ENCODE measurements at regions not wholly inside any gene's neighbourhood (a gene's known extent, or its start where the extent isn't known, plus 50 kb on each side); places are given as distances from the start of the nearest gene placed in this dataset.
"Not testable (repeated sequence)": the region's sequence is repeated elsewhere in the genome, so short reads cannot be mapped to it uniquely, and the experiment has no call there.

DNA sequence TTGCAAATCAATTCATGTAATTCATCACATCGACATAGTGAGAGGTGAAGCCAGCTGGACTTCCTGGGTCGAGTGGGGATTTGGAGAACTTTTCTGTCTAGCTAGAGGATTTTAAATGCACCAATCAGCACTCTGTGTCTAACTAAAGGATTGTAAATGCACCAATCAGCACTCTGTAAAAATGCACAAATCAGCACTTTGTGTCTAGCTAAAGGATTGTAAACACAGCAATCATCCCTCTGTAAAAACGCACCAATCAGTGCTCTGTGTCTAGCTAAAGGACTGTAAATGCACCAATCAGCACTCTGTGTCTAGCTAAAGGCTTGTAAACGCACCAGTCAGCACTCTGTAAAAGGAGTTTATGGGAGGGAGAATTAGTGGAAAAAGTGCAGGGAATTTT is 454.0 kb upstream of the GRM7 start:
- not testable (repeated sequence) for H3K27me3 ChIP-seq (ENCODE audit: control insufficient read depth, insufficient read depth, low read length)

DNA sequence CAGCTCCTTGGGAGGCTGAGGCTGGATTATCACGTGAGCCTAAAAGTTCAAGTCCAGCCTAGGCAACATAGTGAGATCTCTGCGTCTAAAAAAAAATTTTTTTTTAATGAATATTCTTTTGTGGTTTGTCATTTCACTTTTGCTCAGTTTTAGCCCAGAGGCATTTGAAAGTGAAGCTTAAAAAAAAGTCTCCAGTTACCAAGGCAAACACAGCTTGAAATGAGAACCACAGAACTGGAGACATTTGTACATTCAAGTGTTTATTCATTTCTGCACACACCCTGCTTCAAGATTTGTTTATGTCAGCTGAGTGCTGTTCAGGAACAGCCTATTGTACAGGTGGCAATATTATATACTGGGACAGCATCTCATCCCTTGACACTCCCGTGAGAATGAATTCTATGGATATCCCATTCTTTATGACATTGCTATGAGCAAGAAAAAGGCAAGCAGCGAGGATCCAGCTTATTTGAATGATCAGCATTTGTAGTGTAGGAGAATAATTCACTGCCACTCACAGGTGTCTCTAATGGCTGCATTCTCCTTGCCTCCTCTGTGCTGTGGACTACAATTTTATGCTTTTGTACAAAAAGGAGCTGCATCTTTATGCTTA is 444.8 kb upstream of the GRM7 start:
- Histone ChIP-seq H3K4me1 (ENCODE audit: control insufficient read depth, insufficient read depth, low read length) (no peaks in the 10 kb centered on the region), H3K9ac (ENCODE audit: low read length) (no peak overlapping the region), H3K36me3 (ENCODE audit: control insufficient read depth, insufficient read depth, low read length) (no peaks in the 10 kb centered on the region), H3K27me3 (ENCODE audit: control insufficient read depth, insufficient read depth, low read length) (no peaks in the 10 kb centered on the region), H3K4me3 (ENCODE audit: low read length) (no peak overlapping the region), H3K9me3 (ENCODE audit: control insufficient read depth, low read length) (no peaks in the 10 kb centered on the region)

More for the DNA sequence above, 454.0 kb upstream of the GRM7 start:
- H3K9ac ChIP-seq (ENCODE audit: low read length); H3K4me1 ChIP-seq (ENCODE audit: control insufficient read depth, insufficient read depth, low read length); H3K36me3 ChIP-seq (ENCODE audit: control insufficient read depth, insufficient read depth, low read length); H3K9me3 ChIP-seq (ENCODE audit: control insufficient read depth, low read length); H3K4me3 ChIP-seq (ENCODE audit: low read length): not testable (repeated sequence)

DNA sequence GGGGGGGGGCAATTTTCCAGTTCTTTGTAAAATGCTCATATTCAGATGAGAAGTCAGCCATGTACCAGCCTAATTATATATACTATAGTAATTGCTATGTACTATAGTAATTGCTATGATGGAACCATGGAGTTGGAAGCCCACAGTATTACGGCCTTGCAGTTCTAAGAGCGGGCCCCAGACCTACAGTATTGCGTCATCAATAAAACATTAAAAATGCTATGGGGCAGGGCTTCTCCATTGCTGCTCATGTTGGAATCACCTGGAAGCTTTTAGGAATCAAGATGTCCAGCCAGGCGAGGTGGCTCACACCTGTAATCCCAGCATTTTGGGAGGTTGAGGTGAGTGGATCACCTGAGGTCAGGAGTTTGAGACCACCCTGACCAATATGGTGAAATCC is 443.7 kb upstream of the GRM7 start:
- H3K9me3 ChIP-seq (ENCODE audit: control insufficient read depth, low read length), result no peaks in the 10 kb centered on the region
- no peak overlapping the region for H3K4me3 ChIP-seq (ENCODE audit: low read length)
- no peaks in the 10 kb centered on the region for H3K36me3 ChIP-seq (ENCODE audit: control insufficient read depth, insufficient read depth, low read length)
- H3K27me3 ChIP-seq (ENCODE audit: control insufficient read depth, insufficient read depth, low read length), result no peaks in the 10 kb centered on the region
- no peaks in the 10 kb centered on the region for H3K4me1 ChIP-seq (ENCODE audit: control insufficient read depth, insufficient read depth, low read length)
- no peak overlapping the region for H3K9ac ChIP-seq (ENCODE audit: low read length)

DNA sequence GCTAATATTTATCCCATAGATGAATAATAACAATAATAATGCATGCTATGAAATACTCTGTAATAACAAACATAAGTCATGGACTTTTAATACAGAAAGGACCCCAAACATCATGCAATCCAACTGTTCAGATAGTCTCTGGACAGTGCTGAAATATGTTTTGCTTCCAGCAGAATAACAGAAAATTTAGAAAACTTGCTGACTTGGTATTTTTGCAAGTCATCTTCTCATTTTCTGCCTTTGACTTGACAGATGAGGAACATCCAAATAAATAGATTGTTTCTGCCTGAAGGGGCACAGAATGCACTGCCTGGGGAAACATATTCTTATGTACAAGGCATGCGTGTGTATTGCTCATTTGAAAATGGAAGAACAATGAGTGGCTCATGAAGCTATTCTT is 442.4 kb upstream of the GRM7 start:
- H3K9ac ChIP-seq (ENCODE audit: low read length), result no peak overlapping the region
- no peaks in the 10 kb centered on the region for H3K27me3 ChIP-seq (ENCODE audit: control insufficient read depth, insufficient read depth, low read length)
- no peaks in the 10 kb centered on the region for H3K36me3 ChIP-seq (ENCODE audit: control insufficient read depth, insufficient read depth, low read length)
- no peaks in the 10 kb centered on the region for H3K9me3 ChIP-seq (ENCODE audit: control insufficient read depth, low read length)
- no peak overlapping the region for H3K4me3 ChIP-seq (ENCODE audit: low read length)
- no peaks in the 10 kb centered on the region for H3K4me1 ChIP-seq (ENCODE audit: control insufficient read depth, insufficient read depth, low read length)

DNA sequence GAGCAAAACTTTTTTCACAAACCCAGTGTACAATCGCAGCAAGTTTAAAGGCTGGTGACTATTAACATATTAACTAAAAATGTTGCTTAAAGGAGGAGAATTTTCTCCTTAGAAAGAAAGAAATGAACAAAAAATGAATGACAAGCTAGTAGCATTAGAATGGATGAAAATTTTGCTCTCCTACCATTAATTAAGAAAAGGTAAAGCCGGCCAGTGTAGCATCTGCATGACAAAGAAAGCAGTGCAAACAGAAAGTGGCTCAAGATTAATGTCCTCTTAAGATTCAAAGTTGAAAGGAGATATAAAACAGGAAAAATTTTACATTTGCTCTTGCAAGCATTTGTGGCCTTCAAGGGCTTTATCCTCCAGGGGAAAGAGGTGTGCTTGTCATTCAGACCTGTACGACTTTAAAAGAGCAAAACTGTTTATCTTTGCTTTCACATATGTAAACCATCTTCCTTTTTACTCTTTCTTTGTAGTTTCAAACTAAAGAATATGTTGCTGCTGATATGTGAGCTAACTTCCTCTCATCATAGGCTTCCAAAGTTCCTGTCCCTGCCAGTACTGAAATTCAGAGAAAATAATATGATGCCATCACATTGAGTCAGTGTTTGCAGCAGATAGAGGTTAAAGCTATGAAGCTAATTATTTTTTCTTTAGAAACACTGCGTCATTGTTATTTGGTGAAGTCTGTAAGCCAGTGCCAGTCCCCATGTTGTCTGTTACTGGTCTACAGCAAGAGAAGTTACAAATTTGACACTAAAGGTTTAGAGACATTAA is 439.1 kb upstream of the GRM7 start:
- no peak overlapping the region for H3K4me3 ChIP-seq (ENCODE audit: low read length)

DNA sequence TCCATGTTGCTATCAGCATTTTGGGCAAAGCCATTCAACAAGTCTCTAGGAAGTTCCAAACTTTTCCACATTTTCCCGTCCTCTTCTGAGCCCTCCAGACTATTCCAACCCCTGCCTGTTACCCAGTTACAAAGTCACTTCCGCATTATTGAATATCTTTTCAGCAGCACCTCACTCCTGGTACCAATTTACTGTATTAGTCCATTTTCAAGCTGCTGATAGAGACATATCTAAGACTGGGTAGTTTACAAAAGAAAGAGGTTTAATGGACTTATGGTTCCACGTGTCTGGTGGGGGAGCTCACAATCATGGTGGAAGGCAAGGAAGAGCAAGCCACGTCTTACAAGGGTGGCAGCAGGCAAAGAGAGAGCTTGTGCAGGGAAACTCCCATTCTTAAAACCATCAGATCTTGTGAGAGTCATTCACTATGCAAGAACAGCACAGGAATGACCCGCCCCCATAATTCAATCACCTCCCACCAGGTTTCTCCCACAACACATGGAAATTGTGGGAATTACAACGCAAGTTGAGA is 435.6 kb upstream of the GRM7 start:
- Histone ChIP-seq H3K9me3 (ENCODE audit: control insufficient read depth, low read length) (no peaks in the 10 kb centered on the region), H3K27me3 (ENCODE audit: control insufficient read depth, insufficient read depth, low read length) (no peaks in the 10 kb centered on the region), H3K4me1 (ENCODE audit: control insufficient read depth, insufficient read depth, low read length) (no peaks in the 10 kb centered on the region), H3K36me3 (ENCODE audit: control insufficient read depth, insufficient read depth, low read length) (no peaks in the 10 kb centered on the region), H3K9ac (ENCODE audit: low read length) (no peak overlapping the region), H3K4me3 (ENCODE audit: low read length) (no peak overlapping the region)

More for the DNA sequence above, 439.1 kb upstream of the GRM7 start:
- H3K36me3 ChIP-seq (ENCODE audit: control insufficient read depth, insufficient read depth, low read length), result no peaks in the 10 kb centered on the region
- no peaks in the 10 kb centered on the region for H3K27me3 ChIP-seq (ENCODE audit: control insufficient read depth, insufficient read depth, low read length)
- no peaks in the 10 kb centered on the region for H3K9me3 ChIP-seq (ENCODE audit: control insufficient read depth, low read length)
- H3K4me1 ChIP-seq (ENCODE audit: control insufficient read depth, insufficient read depth, low read length), result no peaks in the 10 kb centered on the region
- no peak overlapping the region for H3K9ac ChIP-seq (ENCODE audit: low read length)

DNA sequence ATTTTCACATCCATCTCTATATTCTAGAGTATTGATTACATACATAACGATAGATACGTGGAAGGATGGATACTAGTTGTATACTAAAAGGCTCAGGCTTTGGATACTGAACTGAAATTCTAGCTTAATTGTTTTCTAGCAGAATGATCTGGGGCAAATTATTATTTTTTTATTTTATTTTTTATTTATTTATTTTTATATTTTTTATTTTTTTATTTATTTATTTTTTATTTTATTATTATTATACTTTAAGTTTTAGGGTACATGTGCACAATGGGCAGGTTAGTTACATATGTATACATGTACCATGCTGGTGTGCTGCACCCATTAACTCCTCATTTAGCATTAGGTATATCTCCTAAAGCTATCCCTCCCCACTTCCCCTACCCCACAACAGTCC is 432.6 kb upstream of the GRM7 start:
- not testable (repeated sequence) for H3K4me3 ChIP-seq (ENCODE audit: low read length); H3K36me3 ChIP-seq (ENCODE audit: control insufficient read depth, insufficient read depth, low read length); H3K27me3 ChIP-seq (ENCODE audit: control insufficient read depth, insufficient read depth, low read length); H3K9ac ChIP-seq (ENCODE audit: low read length); H3K4me1 ChIP-seq (ENCODE audit: control insufficient read depth, insufficient read depth, low read length); H3K9me3 ChIP-seq (ENCODE audit: control insufficient read depth, low read length)

DNA sequence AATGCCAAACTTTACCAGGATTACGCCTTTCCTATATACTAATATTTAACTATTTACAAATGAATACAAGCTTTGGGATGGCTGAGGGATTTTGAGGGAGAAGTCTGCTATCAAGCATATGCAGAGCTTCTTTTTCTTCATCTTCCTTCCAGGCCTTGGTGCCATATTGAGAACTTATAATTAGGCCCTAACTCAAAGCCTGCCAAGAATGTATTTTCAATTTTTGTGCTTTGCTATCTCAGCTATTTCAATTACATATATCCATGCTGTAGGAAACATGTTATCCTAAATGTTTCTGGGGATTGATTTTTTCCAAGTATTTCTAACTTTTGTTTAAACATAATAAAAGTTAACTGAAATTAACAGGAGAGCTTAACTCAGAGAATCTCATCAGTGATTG is 425.0 kb upstream of the GRM7 start:
- Histone ChIP-seq H3K36me3 (ENCODE audit: control insufficient read depth, insufficient read depth, low read length) (no peaks in the 10 kb centered on the region), H3K9ac (ENCODE audit: low read length) (no peak overlapping the region), H3K27me3 (ENCODE audit: control insufficient read depth, insufficient read depth, low read length) (no peaks in the 10 kb centered on the region), H3K4me3 (ENCODE audit: low read length) (no peak overlapping the region), H3K4me1 (ENCODE audit: control insufficient read depth, insufficient read depth, low read length) (no peaks in the 10 kb centered on the region), H3K9me3 (ENCODE audit: control insufficient read depth, low read length) (no peaks in the 10 kb centered on the region)

DNA sequence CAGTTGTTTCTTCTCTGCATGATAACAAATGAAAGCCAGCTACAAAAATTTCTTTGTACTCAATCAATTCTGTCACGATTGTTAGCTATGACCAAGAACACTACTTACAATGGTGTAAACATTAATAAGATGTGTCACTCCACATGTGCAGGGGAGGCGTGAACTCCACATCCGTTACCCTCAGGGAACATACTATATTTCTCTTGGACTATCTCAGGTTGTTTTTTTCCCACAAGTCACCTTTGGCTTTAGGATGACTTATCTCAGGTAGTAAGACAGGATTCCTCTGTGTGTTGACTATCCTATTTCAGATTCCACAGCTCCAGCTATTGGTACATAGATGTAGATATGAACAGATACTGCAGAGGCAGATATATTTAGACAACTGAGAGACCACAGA is 423.3 kb upstream of the GRM7 start:
- no peak overlapping the region for H3K4me3 ChIP-seq (ENCODE audit: low read length)
- no peak overlapping the region for H3K9ac ChIP-seq (ENCODE audit: low read length)
- H3K27me3 ChIP-seq (ENCODE audit: control insufficient read depth, insufficient read depth, low read length), result no peaks in the 10 kb centered on the region
- H3K36me3 ChIP-seq (ENCODE audit: control insufficient read depth, insufficient read depth, low read length), result no peaks in the 10 kb centered on the region
- H3K9me3 ChIP-seq (ENCODE audit: control insufficient read depth, low read length), result no peaks in the 10 kb centered on the region
- H3K4me1 ChIP-seq (ENCODE audit: control insufficient read depth, insufficient read depth, low read length), result no peaks in the 10 kb centered on the region

DNA sequence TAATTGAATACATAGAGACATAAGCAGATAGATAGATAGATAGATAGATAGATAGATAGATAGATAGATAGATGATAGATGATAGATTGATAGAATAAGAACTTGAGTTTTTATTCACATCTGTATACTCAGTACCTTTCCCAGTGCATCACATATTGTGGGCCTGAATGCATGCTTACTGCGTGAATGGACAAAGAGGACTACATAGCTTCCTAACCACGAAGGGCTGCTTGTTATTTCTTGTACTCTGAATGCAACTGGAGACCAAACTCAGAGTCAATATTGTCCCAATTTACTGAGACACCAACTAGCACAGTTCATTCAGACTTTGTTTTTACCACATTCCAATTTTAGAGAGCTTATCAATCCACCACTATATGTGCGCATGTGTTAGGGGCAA is 422.9 kb upstream of the GRM7 start:
- no peaks in the 10 kb centered on the region for H3K27me3 ChIP-seq (ENCODE audit: control insufficient read depth, insufficient read depth, low read length)
- H3K9me3 ChIP-seq (ENCODE audit: control insufficient read depth, low read length), result no peaks in the 10 kb centered on the region
- no peak overlapping the region for H3K9ac ChIP-seq (ENCODE audit: low read length)
- no peak overlapping the region for H3K4me3 ChIP-seq (ENCODE audit: low read length)
- no peaks in the 10 kb centered on the region for H3K4me1 ChIP-seq (ENCODE audit: control insufficient read depth, insufficient read depth, low read length)
- no peaks in the 10 kb centered on the region for H3K36me3 ChIP-seq (ENCODE audit: control insufficient read depth, insufficient read depth, low read length)

DNA sequence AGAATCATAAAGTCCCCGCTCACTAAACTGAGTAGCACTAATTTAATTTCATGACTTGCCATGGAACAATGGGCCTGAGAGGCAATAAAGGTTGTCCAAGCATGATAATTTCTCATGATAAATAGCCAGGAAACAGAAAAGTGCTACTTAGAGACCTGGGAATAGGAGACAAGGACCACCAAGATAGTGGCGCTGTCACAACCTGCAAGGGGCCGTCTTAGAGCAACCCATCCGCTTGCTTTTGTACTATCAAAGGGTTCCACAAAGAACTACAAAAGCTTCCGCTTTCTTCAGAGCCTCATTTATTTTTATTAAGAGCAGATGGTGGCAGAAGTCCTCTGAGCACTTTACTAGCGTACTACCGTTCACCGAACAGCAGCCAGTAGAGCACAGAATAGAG is 421.7 kb upstream of the GRM7 start:
- H3K4me1 ChIP-seq (ENCODE audit: control insufficient read depth, insufficient read depth, low read length), result no peaks in the 10 kb centered on the region
- H3K9me3 ChIP-seq (ENCODE audit: control insufficient read depth, low read length), result no peaks in the 10 kb centered on the region
- no peaks in the 10 kb centered on the region for H3K36me3 ChIP-seq (ENCODE audit: control insufficient read depth, insufficient read depth, low read length)
- H3K9ac ChIP-seq (ENCODE audit: low read length), result no peak overlapping the region
- H3K27me3 ChIP-seq (ENCODE audit: control insufficient read depth, insufficient read depth, low read length), result no peaks in the 10 kb centered on the region
- no peak overlapping the region for H3K4me3 ChIP-seq (ENCODE audit: low read length)

DNA sequence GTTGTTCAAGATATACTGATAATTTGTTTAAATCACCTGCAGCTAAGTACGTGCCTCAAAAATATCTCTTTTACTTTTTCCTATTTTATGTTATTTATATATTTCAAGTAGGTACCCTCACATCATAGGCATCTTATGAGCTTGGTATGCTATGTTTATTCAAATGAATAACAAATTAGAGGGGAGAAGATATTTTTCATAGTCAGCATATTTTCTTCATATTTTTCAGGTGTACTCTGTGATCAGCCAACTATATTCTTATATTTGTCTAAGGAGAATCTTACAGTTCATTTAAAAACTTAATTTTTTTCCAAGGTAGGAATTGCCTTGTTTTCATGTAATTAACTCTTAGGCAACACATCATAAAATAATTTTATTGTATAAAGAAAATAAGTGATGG is 421.1 kb upstream of the GRM7 start:
- no peak overlapping the region for H3K9ac ChIP-seq (ENCODE audit: low read length)
- H3K4me3 ChIP-seq (ENCODE audit: low read length), result no peak overlapping the region
- H3K27me3 ChIP-seq (ENCODE audit: control insufficient read depth, insufficient read depth, low read length), result no peaks in the 10 kb centered on the region
- no peaks in the 10 kb centered on the region for H3K36me3 ChIP-seq (ENCODE audit: control insufficient read depth, insufficient read depth, low read length)
- H3K9me3 ChIP-seq (ENCODE audit: control insufficient read depth, low read length), result no peaks in the 10 kb centered on the region
- H3K4me1 ChIP-seq (ENCODE audit: control insufficient read depth, insufficient read depth, low read length), result no peaks in the 10 kb centered on the region

Data from mucosa of stomach (tissue), 1 donor.